A673 (cell line): ENCODE measurements at regions not wholly inside any gene's neighbourhood (a gene's known extent, or its start where the extent isn't known, plus 50 kb on each side); places are given as distances from the start of the nearest gene placed in this dataset.

Experiments
- BruUV-seq: library from RNA; stranded (reverse); fragments of 400-500 nt; replicated peaks from 2 replicates; lab custom pipeline; 2021; lab: Mats Ljungman, UMichigan
- CTCF ChIA-PET: fragments of 300-600 bp; sonication (Branson Sonifier 250); formaldehyde crosslinking; loops from one replicate; lab custom pipeline; 2022; ENCODE audit warnings: antibody characterized with exemption; lab: Charles Lee
- POLR2A ChIA-PET: fragments of 300-600 bp; sonication (Branson Sonifier 250); formaldehyde crosslinking; loops from one replicate; lab custom pipeline; 2022; ENCODE audit warnings: antibody characterized with exemption; ENCODE audit not compliant: low non-redundant PET; lab: Charles Lee
- DNase-seq: peaks from one replicate; pipeline ENCODE4 v3.0.0-alpha.2; 2015; ENCODE audit warnings: low spot score
- H3K27ac ChIP-seq: fragments of 200-600 bp; sonication (generic); 2 replicates; pipeline ENCODE4 v1.5.1; 2016; ENCODE audit warnings: mixed run types, low read depth, mild to moderate bottlenecking, mixed read lengths, antibody characterized with exemption, low read length; ENCODE audit not compliant: poor library complexity, severe bottlenecking
- H3K27me3 ChIP-seq: fragments of 200-600 bp; sonication (generic); replicated peaks from 2 replicates; pipeline ENCODE4 v1.6.1; 2017; ENCODE audit warnings: mixed run types, low read depth, mild to moderate bottlenecking, mixed read lengths, antibody characterized with exemption, low read length; ENCODE audit not compliant: insufficient read depth, poor library complexity
- H3K36me3 ChIP-seq: fragments of 200-600 bp; sonication (generic); 2 replicates; pipeline ENCODE4 v1.6.1; 2016; ENCODE audit warnings: mixed run types, mild to moderate bottlenecking, mixed read lengths, antibody characterized with exemption, low read length; ENCODE audit not compliant: insufficient read depth, poor library complexity, severe bottlenecking
- H3K4me1 ChIP-seq: fragments of 200-600 bp; sonication (generic); 2 replicates; pipeline ENCODE4 v1.6.1; 2017; ENCODE audit warnings: mixed run types, mild to moderate bottlenecking, mixed read lengths, antibody characterized with exemption, low read length; ENCODE audit not compliant: insufficient read depth, poor library complexity, severe bottlenecking
- H3K4me3 ChIP-seq: fragments of 200-600 bp; sonication (generic); 2 replicates; pipeline ENCODE4 v1.5.1; 2016; ENCODE audit warnings: low read depth, mixed run types, mild to moderate bottlenecking, mixed read lengths, low read length; ENCODE audit not compliant: poor library complexity, severe bottlenecking
- H3K9me3 ChIP-seq: fragments of 200-600 bp; sonication (generic); 2 replicates; pipeline ENCODE4 v1.6.1; 2016; ENCODE audit warnings: mixed run types, low read depth, mild to moderate bottlenecking, mixed read lengths, antibody characterized with exemption, low read length; ENCODE audit not compliant: poor library complexity, severe bottlenecking
- CTCF ChIP-seq: fragments of 300-800, 200-600 bp; sonication (generic); conservative IDR thresholded peaks from 2 replicates; pipeline ENCODE4 v1.5.1; 2017; ENCODE audit warnings: low read depth, mild to moderate bottlenecking, antibody characterized with exemption, low read length, moderate library complexity, mixed read lengths
- EZH2 ChIP-seq: fragments of 200-600 bp; sonication (generic); IDR thresholded peaks from 2 replicates; pipeline ENCODE4 v1.6.1; 2017; ENCODE audit warnings: borderline replicate concordance, low read depth, mild to moderate bottlenecking, mixed read lengths, antibody characterized with exemption, low read length; ENCODE audit not compliant: poor library complexity, severe bottlenecking
- intact Hi-C: fragments of 100-400 bp; cut with micrococcal nuclease; formaldehyde crosslinking; loops from one replicate; pipeline ENCODE4 v1.10.0; 2022; ENCODE audit not compliant: unreplicated experiment

GRCh38 chr1:188715566-188715965, 1762.1 kb downstream of the BRINP3 start:
- no TSS peak for BruUV-seq
- POLR2A ChIA-PET, result no interaction called here
- CTCF ChIA-PET, result no interaction called here
- Histone ChIP-seq H3K9me3 (no peaks in the 10 kb centered on the region), H3K27ac (no peak overlapping the region), H3K4me1 (no peaks in the 10 kb centered on the region), H3K4me3 (no peak overlapping the region), H3K36me3 (no peaks in the 10 kb centered on the region), H3K27me3 (no peaks in the 10 kb centered on the region)
- TF ChIP-seq CTCF, result peak; percentile 33; the same call in 1 of the 2 replicates
- TF ChIP-seq EZH2, result no peak
- intact Hi-C loops, result no loop called here
- peak; percentile 5 for DNase-seq

- no peaks in the 10 kb centered on the region for H3K27me3 ChIP-seq
- H3K9me3 ChIP-seq, result no peaks in the 10 kb centered on the region
- no peak for DNase-seq
- no TSS peak for BruUV-seq
- no peak overlapping the region for H3K27ac ChIP-seq
- intact Hi-C loops, result no loop called here
- CTCF ChIA-PET, result no interaction called here
- H3K4me1 ChIP-seq, result no peaks in the 10 kb centered on the region
- H3K36me3 ChIP-seq, result no peaks in the 10 kb centered on the region
- TF ChIP-seq EZH2, result no peak
- no peak for TF ChIP-seq CTCF
- H3K4me3 ChIP-seq, result no peak overlapping the region
- POLR2A ChIA-PET, result no interaction called here
Measured at GRCh38 chr1:188719735-188720134, 1757.9 kb downstream of the BRINP3 start.

- ChIA-PET POLR2A (no interaction called here), CTCF (interaction anchor here (0.7 kb wide), 1 partner anchor 1720 kb away, joined by 5 read pairs; no protein-coding TSS in a partner anchor)
- no peak for TF ChIP-seq EZH2
- no peak for TF ChIP-seq CTCF
- H3K4me1 ChIP-seq, result no peaks in the 10 kb centered on the region
- no peaks in the 10 kb centered on the region for H3K9me3 ChIP-seq
- BruUV-seq, result no TSS peak
- no peaks in the 10 kb centered on the region for H3K36me3 ChIP-seq
- no peaks in the 10 kb centered on the region for H3K27me3 ChIP-seq
- no peak for DNase-seq
- no peak overlapping the region for H3K4me3 ChIP-seq
- H3K27ac ChIP-seq, result no peak overlapping the region
- intact Hi-C loops, result no loop called here
Measured at GRCh38 chr1:188723332-188724020, 1754.2 kb downstream of the BRINP3 start.
